AG20443 (cell line): ENCODE measurements at regions not wholly inside any gene's neighbourhood (a gene's known extent, or its start where the extent isn't known, plus 50 kb on each side); places are given as distances from the start of the nearest gene placed in this dataset.
"Not testable (repeated sequence)": the region's sequence is repeated elsewhere in the genome, so short reads cannot be mapped to it uniquely, and the experiment has no call there.

Experiments
- DNase-seq: peaks from one replicate; pipeline ENCODE4 v3.0.0; 2012; ENCODE audit warnings: low spot score, mixed read lengths

GRCh38 chr13:76349700-76350099 is 536.5 kb downstream of the KCTD12 start:
- no peak for DNase-seq

DNA sequence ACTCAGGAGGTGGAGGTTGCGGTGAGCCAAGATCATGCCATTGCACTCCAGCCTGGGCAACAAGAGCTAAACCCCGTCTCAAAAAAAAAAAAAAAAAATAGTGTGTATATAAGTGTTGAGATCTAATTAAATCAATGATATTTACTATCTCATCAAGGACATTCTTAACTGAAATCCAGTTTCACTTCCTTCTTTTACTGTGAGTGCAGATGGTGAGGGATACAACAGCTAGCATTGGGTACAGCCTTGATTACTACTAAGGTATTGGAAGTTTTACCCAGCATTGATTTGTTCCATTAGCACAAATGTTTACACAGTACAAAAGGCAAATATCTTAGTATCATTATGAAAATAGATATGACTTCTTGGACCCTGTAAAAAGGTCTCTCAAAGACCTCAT is 546.6 kb downstream of the KCTD12 start:
- DNase-seq: no peak

GRCh38 chr13:76338003-76338402 is 548.2 kb downstream of the KCTD12 start:
- no peak for DNase-seq

- DNase-seq: no peak
Measured at GRCh38 chr13:76336889-76337844, 549.0 kb downstream of the KCTD12 start.

GRCh38 chr13:76335463-76335862 is 550.7 kb downstream of the KCTD12 start:
- no peak for DNase-seq

GRCh38 chr13:76331943-76332712 is 554.1 kb downstream of the KCTD12 start:
- DNase-seq: no peak

DNA sequence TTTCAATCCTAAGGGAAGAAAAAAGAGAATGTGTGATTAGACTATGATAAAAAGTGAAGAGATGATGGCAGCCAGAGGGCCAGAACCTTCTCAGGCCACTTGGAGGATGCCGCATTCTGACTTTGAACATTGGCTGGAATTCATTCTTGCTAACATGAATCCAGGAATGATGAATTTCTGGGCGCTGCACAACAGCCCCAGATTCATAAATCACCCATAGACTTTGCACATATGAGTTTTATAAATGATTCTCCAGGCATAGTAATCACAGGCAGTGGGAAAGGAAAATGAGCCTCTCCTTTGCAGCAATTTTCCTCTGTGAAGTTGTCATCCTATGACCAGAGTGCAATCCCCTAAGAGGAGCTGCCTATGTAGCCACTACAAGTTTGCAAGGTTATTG is 555.4 kb downstream of the KCTD12 start:
- DNase-seq: no peak

DNA sequence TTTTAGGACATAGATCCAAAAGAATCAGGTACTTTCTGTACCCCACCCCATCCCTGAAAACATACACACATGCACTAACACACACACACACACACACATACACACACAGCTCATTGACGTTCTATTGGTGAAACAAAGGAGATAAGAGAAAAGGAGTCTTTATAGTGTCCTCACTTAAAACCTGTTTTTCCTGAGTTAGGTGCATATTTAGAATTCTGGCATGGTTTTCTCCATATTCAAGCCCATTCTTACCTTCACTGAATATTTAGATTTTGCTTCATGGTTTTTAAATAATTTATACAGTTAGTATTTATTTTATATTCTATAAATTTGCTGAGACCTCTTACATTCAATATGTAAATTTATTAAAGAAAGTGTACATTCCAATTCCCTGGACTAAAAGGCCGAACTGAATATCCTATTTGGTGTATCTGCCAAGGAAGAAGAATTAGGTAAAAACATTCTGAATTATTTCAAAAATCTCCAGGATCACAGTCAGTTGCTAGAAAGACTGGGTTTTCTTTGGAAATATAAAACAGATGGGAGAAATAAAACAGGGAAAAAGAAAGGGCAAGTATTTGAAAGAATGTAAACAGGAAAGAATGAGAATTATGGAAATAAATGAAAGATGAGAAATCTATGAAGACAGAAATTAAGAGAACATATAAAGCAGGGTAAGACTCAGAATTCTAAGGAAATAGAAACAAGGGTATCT is 556.2 kb downstream of the KCTD12 start:
- DNase-seq: no peak

DNA sequence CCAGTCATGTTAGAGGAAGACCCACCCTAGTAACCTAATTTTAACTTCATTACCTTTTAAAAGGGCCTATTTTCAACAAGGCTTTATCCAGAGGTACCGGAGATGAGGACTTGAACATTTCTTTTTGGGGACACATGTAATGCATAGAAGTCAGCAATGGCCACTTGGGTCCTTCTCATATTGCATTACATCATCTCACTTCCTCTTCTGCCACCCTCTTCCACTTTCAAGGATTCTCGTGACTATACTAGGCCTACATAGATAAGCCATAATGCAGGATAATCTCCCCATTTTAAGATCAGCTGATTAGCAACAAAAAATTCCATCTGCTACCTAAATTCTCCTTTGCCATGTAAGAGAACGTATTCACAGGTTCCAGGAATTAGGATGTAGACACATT is 557.2 kb downstream of the KCTD12 start:
- DNase-seq: no peak

GRCh38 chr13:76326343-76326742 is 559.9 kb downstream of the KCTD12 start:
- no peak for DNase-seq

DNA sequence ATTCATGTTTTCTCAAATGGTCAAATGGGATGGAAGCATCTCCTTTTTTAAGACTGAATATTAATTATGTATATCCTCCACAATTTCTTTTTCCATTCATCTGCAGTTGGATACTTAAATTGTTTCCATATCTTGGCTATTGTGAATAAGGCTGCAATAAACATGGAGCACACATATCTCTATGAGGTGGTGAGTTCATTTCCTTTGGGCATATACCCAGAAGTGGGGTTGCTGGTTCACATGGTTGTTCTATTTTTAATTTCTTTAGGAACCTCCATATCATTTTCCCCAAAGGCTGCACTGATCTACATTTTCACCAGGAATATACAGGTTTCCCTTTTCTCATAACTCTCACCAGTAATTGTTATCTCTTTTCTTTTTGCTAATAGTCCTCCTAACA is 566.3 kb downstream of the KCTD12 start:
- no peak for DNase-seq

GRCh38 chr13:76316998-76317527 is 569.1 kb downstream of the KCTD12 start:
- no peak for DNase-seq

- no peak for DNase-seq
Measured at GRCh38 chr13:76314495-76314894, 571.7 kb downstream of the KCTD12 start.

- DNase-seq: no peak
Measured at GRCh38 chr13:76307142-76307541, 579.1 kb downstream of the KCTD12 start.

GRCh38 chr13:76300688-76301087 is 585.5 kb downstream of the KCTD12 start:
- no peak for DNase-seq

DNA sequence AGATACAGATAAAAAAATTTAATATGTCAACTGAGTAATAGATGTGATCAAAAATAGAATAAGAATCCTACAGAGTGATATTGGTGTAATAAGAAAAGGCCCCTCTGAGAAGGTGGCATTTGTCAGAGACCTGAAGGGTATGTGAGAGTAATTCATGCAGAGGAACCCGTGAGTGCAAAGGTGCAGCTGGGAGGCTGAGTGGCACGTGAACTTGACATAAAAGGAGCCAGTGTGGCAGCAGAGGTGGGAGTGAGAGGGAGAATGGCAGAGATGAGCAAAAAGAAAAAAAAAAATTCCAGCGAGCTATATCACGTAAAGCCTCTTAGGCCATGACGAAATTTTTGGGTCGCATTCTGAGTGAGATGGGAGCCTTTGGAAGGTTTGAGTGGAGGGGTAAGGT is 588.9 kb downstream of the KCTD12 start:
- no peak for DNase-seq

- no peak for DNase-seq
Measured at GRCh38 chr13:76296751-76297150, 589.5 kb downstream of the KCTD12 start.

DNA sequence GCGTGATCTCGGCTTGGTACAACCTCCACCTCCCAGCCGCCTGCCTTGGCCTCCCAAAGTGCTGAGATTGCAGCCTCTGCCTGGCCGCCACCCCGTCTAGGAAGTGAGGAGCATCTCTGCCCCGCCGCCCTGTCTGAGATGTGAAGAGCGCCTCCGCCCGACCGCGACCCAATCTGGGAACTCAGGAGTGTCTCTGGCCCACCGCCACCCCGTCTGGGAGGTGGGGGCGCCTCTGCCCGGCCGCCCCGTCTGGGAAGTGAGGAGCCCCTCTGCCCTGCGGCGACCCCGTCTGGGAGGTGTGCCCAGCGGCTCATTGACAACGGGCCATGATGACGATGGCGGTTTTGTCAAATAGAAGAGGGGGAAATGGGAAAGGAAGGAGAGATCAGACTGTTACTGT is 591.2 kb downstream of the KCTD12 start:
- not testable (repeated sequence) for DNase-seq

GRCh38 chr13:76293751-76294150 is 592.5 kb downstream of the KCTD12 start:
- no peak for DNase-seq

- peak; percentile 10 for DNase-seq
Measured at GRCh38 chr13:76293346-76293745, 592.9 kb downstream of the KCTD12 start.

- no peak for DNase-seq
Measured at GRCh38 chr13:76292726-76293125, 593.5 kb downstream of the KCTD12 start.

- DNase-seq: no peak
Measured at GRCh38 chr13:76292031-76292430, 594.2 kb downstream of the KCTD12 start.
